GM12873 (cell line): ENCODE measurements at regions not wholly inside any gene's neighbourhood (a gene's known extent, or its start where the extent isn't known, plus 50 kb on each side); places are given as distances from the start of the nearest gene placed in this dataset.

Source experiments
- TF ChIP-seq, protein P1 (sequence below): IDR thresholded peaks from 2 replicates; pipeline ENCODE4 v1.5.1; 2012; ENCODE audit warnings: low read depth, mild to moderate bottlenecking, moderate library complexity, low read length, control low read depth; ENCODE audit not compliant: insufficient read depth; ENCODE audit errors: missing control alignments

DNA sequence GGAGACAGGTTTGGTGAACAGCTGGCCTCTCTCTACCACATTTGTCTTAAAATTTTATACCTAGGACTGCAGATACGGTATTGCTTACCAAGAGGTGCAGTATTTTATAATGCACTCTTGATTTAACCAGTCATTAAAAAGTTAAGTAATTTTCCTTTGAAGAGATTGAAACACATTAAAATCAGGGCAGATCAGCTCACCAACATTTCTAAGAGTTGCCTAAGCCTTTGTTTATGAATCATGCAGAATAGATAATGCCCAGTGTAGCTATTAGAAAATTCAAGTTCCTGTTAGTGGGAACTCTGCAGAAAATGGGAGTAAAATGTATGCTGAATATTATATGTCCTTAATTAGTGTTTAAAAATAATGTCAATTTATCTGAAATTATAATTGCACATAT lies 140.2 kb upstream of the PRPS1L1 start:
- TF ChIP-seq, protein P1, sequence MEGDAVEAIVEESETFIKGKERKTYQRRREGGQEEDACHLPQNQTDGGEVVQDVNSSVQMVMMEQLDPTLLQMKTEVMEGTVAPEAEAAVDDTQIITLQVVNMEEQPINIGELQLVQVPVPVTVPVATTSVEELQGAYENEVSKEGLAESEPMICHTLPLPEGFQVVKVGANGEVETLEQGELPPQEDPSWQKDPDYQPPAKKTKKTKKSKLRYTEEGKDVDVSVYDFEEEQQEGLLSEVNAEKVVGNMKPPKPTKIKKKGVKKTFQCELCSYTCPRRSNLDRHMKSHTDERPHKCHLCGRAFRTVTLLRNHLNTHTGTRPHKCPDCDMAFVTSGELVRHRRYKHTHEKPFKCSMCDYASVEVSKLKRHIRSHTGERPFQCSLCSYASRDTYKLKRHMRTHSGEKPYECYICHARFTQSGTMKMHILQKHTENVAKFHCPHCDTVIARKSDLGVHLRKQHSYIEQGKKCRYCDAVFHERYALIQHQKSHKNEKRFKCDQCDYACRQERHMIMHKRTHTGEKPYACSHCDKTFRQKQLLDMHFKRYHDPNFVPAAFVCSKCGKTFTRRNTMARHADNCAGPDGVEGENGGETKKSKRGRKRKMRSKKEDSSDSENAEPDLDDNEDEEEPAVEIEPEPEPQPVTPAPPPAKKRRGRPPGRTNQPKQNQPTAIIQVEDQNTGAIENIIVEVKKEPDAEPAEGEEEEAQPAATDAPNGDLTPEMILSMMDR, result no peak

DNA sequence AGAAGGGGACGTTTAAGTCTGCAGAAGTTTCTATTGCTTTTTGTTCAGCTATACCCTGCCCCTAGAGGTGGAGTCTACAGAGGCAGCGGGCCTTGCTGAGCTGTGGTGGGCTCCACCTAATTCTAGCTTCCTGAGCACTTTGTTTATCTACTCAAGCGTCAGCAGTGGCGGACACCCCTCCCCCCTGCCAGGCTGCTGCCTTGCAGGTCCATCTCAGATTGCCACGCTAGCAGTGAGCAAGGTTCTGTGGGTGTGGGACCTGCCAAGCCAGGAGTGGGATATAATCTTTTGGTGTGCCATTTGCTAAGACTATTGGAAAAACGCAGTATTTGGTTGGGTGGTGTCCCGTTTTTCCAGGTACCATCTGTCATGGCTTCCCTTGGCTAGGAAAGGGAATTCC lies 147.3 kb upstream of the PRPS1L1 start:
- TF ChIP-seq, protein P1, result no peak

DNA sequence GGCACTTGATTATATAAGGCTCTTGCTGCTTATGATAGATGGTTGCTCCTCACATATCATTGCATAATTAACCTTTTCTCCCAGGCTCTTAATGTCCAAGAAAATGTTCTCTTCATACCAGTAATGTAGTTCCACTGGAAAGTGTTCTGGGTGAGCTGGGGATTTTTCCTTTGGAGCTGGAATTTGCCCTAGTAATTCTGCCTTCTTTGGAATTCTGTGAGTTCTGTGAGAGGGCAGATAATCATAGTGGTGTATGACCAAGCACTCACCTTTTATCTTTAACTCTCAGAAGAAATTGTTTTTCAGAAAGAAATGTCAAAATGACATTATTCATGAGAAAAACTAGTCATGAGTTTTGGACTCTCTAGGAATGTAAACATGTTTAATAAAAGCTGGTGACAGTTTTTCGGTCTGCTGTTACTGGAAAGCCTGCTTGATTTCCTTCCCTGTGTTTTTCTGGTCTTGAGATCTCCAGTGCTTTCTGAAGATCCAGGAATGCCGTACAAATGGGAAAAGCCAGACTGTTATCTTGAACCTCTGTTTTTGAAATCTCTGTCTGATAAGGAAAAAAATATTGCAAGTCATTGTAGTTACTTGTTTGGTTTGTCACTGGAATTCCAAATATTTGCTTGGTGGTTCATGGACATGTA lies 148.3 kb upstream of the PRPS1L1 start:
- TF ChIP-seq, protein P1, result no peak

DNA sequence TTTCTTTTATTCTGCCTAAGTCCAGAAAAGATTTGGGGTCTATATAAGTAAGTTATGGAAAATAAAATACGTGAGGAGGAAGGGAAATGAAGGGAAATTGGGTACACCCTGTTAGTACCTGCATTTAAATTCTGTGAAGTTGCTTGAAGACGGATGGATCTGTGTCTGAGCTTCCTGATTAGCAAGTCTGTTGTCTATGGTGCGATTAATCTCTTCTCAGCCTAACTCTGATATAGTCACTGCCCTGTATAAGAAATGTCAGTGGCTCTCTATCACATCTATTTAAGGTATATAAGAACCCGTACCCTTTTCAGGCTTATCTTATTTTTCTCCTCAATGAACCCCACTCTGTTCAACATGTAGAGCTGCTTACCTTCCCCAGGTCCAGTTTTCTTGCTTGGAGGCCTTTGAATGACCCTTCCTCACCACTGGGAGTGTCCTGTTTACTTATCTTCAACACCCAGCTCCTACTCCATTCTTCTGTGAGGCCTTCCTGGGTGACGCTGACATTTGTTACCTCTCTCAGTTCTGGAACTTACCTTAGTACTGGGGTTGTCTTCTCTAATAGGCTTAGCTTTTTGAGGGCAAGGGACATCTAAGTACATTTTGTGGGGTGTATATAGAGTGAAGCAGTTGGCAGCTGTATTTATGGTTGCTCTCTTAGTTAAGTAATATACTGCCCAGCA lies 149.6 kb upstream of the PRPS1L1 start:
- TF ChIP-seq, protein P1, result no peak

DNA sequence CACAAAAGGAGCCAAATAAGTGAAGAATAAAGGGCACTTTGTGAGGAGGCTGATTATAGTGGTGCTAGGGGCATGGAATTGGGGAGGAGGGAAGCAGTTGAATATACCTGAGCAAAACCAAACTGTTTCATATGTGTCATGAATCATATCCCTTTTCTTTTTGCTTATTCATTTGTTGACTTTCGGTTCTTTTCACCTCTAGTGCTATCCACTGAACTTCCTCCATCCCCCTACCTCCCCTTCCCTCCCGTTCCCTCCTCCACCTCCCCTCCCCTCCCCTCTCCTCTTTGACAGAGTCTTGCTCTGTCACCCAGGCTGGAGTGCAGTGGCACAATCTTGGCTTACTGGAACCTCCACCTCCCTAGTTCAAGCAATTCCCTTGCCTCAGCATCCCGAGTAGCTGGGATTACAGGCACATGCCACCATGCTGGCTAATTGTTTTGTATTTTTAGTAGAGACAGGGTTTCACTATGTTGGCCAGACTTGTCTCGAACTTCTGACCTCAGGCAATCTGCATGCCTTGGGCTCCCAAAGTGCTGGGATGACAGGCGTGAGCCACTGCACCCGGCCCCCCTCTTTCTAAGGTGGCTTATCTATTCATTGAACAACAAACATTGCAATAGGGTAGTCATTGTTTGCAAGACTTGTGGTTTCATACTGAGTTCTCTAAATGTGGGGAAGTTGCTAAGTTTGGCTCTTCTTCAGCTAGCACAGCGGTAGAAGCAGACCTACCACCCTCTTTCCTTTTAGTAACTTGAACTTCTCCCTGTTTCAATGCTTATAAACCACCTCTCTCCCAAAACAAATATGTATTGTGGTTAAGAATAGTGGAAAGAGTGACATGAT lies 150.4 kb upstream of the PRPS1L1 start:
- TF ChIP-seq, protein P1, result no peak

DNA sequence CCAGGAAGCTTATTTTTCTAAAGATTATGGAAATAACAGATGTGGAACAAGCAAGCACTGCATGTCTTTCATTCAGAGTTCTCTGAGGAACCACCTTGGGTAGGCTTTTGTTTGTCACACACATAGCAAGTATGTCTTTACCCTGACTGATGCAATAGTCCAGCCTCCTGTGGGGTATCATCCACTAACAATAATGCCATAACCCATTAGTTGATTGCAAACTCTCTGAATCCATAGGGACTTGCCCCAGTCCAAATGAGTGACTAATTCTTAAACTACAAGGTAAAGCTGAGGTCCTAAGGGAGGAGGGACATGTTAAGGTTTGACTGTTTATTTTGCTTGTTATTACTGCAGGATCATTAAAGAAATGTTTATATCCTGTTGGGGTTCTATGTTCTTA lies 151.4 kb upstream of the PRPS1L1 start:
- TF ChIP-seq, protein P1, result no peak

DNA sequence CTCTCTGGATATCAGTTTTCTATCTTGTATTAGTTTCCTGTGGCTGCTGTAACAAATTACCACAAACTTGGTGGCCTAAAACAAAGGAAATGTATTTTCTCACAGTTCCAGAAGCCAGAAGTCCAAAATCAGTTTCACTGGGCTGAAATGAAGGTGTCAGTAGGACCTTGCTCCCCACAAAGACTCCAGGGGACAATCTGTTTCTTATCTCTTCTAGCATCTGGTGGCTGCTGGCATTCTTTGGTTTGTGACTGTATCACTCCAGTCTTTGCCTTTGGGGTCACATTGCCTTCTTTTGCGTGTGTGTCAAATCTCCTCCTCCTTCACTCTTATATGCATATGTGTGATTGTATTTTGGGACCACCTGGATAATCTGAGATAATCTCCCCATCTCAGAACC lies 153.0 kb upstream of the PRPS1L1 start:
- TF ChIP-seq, protein P1, result no peak
